ENCODE measurements at regions not wholly inside any gene's neighbourhood (a gene's known extent, or its start where the extent isn't known, plus 50 kb on each side); places are given as distances from the start of the nearest gene placed in this dataset.
"Not testable (repeated sequence)": the region's sequence is repeated elsewhere in the genome, so short reads cannot be mapped to it uniquely, and the experiment has no call there.

- no peak for DNase-seq (ENCODE audit: low spot score)
These were observed 99.9 kb upstream of the FN1 start for GRCh38 chr2:215535741-215536140.

GRCh38 chr2:215535125-215535668 is 99.3 kb upstream of the FN1 start:
- DNase-seq (ENCODE audit: low spot score): no peak

GRCh38 chr2:215533716-215534115 is 97.8 kb upstream of the FN1 start:
- DNase-seq (ENCODE audit: low spot score): not testable (repeated sequence)

GRCh38 chr2:215532844-215533243 is 97.0 kb upstream of the FN1 start:
- DNase-seq (ENCODE audit: low spot score): no peak

GRCh38 chr2:215531284-215531683 is 95.4 kb upstream of the FN1 start:
- DNase-seq (ENCODE audit: low spot score): no peak

- DNase-seq (ENCODE audit: low spot score): no peak
These were observed 94.5 kb upstream of the FN1 start for GRCh38 chr2:215530191-215530968.

- DNase-seq (ENCODE audit: low spot score): no peak
These were observed 93.4 kb upstream of the FN1 start for GRCh38 chr2:215529271-215529670.

- no peak for DNase-seq (ENCODE audit: low spot score)
These were observed 92.7 kb upstream of the FN1 start for GRCh38 chr2:215528555-215528954.

- no peak for DNase-seq (ENCODE audit: low spot score)
These were observed 91.9 kb upstream of the FN1 start for GRCh38 chr2:215527736-215528135.

GRCh38 chr2:215526341-215526740 is 90.5 kb upstream of the FN1 start:
- no peak for DNase-seq (ENCODE audit: low spot score)

- DNase-seq (ENCODE audit: low spot score): no peak
These were observed 86.4 kb upstream of the FN1 start for GRCh38 chr2:215522237-215522636.

- no peak for DNase-seq (ENCODE audit: low spot score)
These were observed 85.2 kb upstream of the FN1 start for GRCh38 chr2:215521031-215521430.

GRCh38 chr2:215517391-215517790 is 81.5 kb upstream of the FN1 start:
- no peak for DNase-seq (ENCODE audit: low spot score)

- no peak for DNase-seq (ENCODE audit: low spot score)
These were observed 78.6 kb upstream of the FN1 start for GRCh38 chr2:215514516-215514915.

GRCh38 chr2:215511454-215512346 is 75.8 kb upstream of the FN1 start:
- no peak for DNase-seq (ENCODE audit: low spot score)

GRCh38 chr2:215507836-215508235 is 72.0 kb upstream of the FN1 start:
- DNase-seq (ENCODE audit: low spot score): no peak

- no peak for DNase-seq (ENCODE audit: low spot score)
These were observed 71.3 kb upstream of the FN1 start for GRCh38 chr2:215507136-215507535.

- no peak for DNase-seq (ENCODE audit: low spot score)
These were observed 70.7 kb upstream of the FN1 start for GRCh38 chr2:215506604-215506990.

- no peak for DNase-seq (ENCODE audit: low spot score)
These were observed 69.3 kb upstream of the FN1 start for GRCh38 chr2:215505044-215505786.

GRCh38 chr2:215504547-215504946 is 68.7 kb upstream of the FN1 start:
- no peak for DNase-seq (ENCODE audit: low spot score)

- DNase-seq (ENCODE audit: low spot score): no peak
These were observed 67.5 kb upstream of the FN1 start for GRCh38 chr2:215503381-215503780.

- DNase-seq (ENCODE audit: low spot score): no peak
These were observed 64.6 kb upstream of the FN1 start for GRCh38 chr2:215500466-215500865.
